CD8-positive, alpha-beta memory T cell (primary cell): ENCODE measurements at regions not wholly inside any gene's neighbourhood (a gene's known extent, or its start where the extent isn't known, plus 50 kb on each side); places are given as distances from the start of the nearest gene placed in this dataset.
A peak's percentile ranks its signal among the peaks of the same experiment; 100 is the strongest.

Source experiments
- CTCF ChIA-PET: fragments of 350-600 bp; sonication (Branson Sonifier 250); formaldehyde crosslinking; loops from one replicate; lab custom pipeline; 2021; ENCODE audit warnings: antibody characterized with exemption; lab: Charles Lee
- POLR2A ChIA-PET: fragments of 350-600 bp; sonication (Branson Sonifier 250); formaldehyde crosslinking; loops from one replicate; lab custom pipeline; 2021; ENCODE audit warnings: antibody characterized with exemption; lab: Charles Lee
- DNase-seq, 5 donors: peaks; one replicate each; pipeline versions ENCODE4 v3.0.0 to v3.0.0-alpha.2; 2020 to 2022; ENCODE audit warnings: mixed read lengths in 1 of 5
- H3K27ac ChIP-seq: one replicate; pipeline ENCODE4 v1.7.0; 2013; ENCODE audit warnings: low read depth, mild to moderate bottlenecking, low read length, moderate library complexity
- H3K27me3 ChIP-seq: 2 replicates; pipeline ENCODE4 v1.7.0; 2013; ENCODE audit warnings: low read length, mild to moderate bottlenecking; ENCODE audit not compliant: insufficient read depth, poor library complexity, severe bottlenecking
- H3K36me3 ChIP-seq: 2 replicates; pipeline ENCODE4 v1.7.0; 2013; ENCODE audit warnings: mild to moderate bottlenecking, low read length, moderate library complexity; ENCODE audit not compliant: insufficient read depth
- H3K4me1 ChIP-seq: 2 replicates; pipeline ENCODE4 v1.7.0; 2013; ENCODE audit warnings: mild to moderate bottlenecking, low read length, moderate library complexity; ENCODE audit not compliant: insufficient read depth
- H3K4me3 ChIP-seq: 2 replicates; pipeline ENCODE4 v1.7.0; 2013; ENCODE audit warnings: mild to moderate bottlenecking, low read length
- H3K9me3 ChIP-seq: 2 replicates; pipeline ENCODE4 v1.7.0; 2013; ENCODE audit warnings: mild to moderate bottlenecking, low read length
- H3K27ac Mint-ChIP-seq, 8 donors: one replicate each; pipeline ENCODE4 v1.8.0; 2020 to 2021; ENCODE audit warnings: mixed read lengths in 8 of 8, mild to moderate bottlenecking in 6 of 8, inconsistent platforms in 3 of 8, moderate library complexity in 3 of 8
- H3K27me3 Mint-ChIP-seq, 2 donors: one replicate each; pipeline ENCODE4 v1.8.0; 2020 to 2021; ENCODE audit warnings: mixed read lengths in 2 of 2, mild to moderate bottlenecking in 1 of 2, moderate library complexity in 1 of 2
- H3K36me3 Mint-ChIP-seq, 3 donors: one replicate each; pipeline ENCODE4 v1.8.0; 2020 to 2021; ENCODE audit warnings: mixed read lengths in 3 of 3, inconsistent platforms in 1 of 3, mild to moderate bottlenecking in 1 of 3
- H3K4me1 Mint-ChIP-seq, 3 donors: one replicate each; pipeline ENCODE4 v1.8.0; 2020 to 2021; ENCODE audit warnings: mixed read lengths in 3 of 3, inconsistent platforms in 1 of 3, mild to moderate bottlenecking in 1 of 3
- H3K4me3 Mint-ChIP-seq, 7 donors: one replicate each; pipeline ENCODE4 v1.8.0; 2020 to 2021; ENCODE audit warnings: mixed read lengths in 7 of 7, mild to moderate bottlenecking in 6 of 7, moderate library complexity in 4 of 7, inconsistent platforms in 2 of 7
- H3K9me3 Mint-ChIP-seq, 5 donors: one replicate each; pipeline ENCODE4 v1.8.0; 2020 to 2022; ENCODE audit warnings: mixed read lengths in 5 of 5, mild to moderate bottlenecking in 3 of 5, moderate library complexity in 2 of 5, inconsistent platforms in 1 of 5

DNA sequence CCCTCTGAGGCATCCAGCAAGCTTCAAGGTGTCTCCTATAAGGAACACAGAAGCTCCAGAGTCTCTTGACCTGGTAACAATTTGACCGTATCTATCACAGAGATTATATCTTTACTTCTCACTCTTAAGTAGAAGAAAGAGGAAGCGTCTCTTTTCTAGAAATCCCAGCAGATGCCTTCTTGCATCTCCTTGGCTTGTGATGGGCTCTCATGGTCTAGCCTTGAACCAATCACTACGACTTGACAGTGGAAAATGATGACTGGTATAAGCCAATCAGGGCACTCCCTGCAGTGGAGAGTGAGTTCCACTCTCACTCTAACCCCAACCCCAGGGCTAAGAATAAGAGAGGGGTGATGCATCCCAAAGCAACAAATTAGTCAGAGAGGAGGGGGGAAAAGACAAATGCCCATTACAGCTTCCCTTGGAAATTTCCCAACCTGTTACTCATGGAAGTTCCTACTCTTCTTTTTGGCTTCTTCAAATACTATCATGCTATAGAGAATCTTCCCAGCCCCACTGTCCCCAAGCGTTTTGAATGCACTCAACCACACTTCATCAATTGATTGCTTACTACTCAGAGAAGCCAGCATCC is 293.5 kb downstream of the MN1 start:
- Mint-ChIP-seq H3K4me1 (no peaks in the 10 kb centered on the region), H3K9me3 (peaks cover 0 to 4% (median 2%) of the 10 kb centered on the region in 5 donors), H3K4me3 (no peak overlapping the region), H3K36me3 (no peaks in the 10 kb centered on the region), H3K27ac (no peak overlapping the region), H3K27me3 (peaks cover 3 to 7% of the 10 kb centered on the region in 2 donors)
- Histone ChIP-seq H3K9me3 (no peaks in the 10 kb centered on the region), H3K36me3 (no peaks in the 10 kb centered on the region), H3K27ac (no peak overlapping the region), H3K4me1 (no peaks in the 10 kb centered on the region), H3K27me3 (no peaks in the 10 kb centered on the region), H3K4me3 (no peak overlapping the region)
- no peak for DNase-seq
- ChIA-PET POLR2A (no interaction called here), CTCF (no interaction called here)

DNA sequence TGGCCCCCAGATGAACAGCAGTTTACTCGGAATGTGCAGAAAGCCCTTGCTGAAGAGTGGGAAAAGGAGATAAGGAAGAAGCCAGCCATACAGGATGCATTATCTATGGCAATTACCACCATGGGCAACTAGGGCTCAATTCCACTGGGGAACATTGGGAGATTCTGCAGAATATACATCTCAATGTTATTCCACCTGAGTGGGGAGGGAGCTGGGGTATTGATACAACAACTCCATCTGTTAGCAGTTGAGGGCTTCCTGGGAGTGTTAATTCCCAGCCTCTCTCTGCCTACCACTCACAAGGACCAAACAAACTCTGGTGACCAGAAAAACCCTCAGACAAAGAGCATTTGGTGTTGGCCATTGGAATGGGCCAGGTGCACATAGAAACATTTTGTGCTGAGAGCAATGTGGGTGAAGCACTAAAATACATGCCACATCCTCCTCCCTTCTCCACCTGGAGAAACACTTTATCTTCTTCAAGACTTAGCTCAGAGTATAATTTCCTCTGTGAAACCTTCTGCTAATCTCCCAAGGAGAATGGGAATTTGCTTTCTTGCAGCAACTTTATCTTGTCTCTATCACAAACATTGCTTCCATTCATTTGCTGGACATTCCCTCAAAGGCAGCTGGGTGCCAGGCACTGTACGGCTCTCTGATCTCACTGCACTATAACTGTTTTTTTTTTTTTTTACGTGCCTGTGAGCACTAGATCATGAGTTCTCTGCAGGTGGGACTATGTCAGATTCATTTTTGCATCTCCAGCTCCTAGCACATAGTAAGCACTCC is 292.2 kb downstream of the MN1 start:
- Mint-ChIP-seq H3K4me3 (no peak overlapping the region), H3K9me3 (peaks cover 0 to 4% (median 0%) of the 10 kb centered on the region in 5 donors), H3K36me3 (no peaks in the 10 kb centered on the region), H3K27ac (no peak overlapping the region), H3K27me3 (peaks cover 3 to 5% of the 10 kb centered on the region in 2 donors), H3K4me1 (no peaks in the 10 kb centered on the region)
- H3K4me3 ChIP-seq: no peak overlapping the region
- ChIA-PET CTCF (no interaction called here), POLR2A (no interaction called here)
- no peaks in the 10 kb centered on the region for H3K36me3 ChIP-seq
- no peaks in the 10 kb centered on the region for H3K27me3 ChIP-seq
- H3K27ac ChIP-seq: no peak overlapping the region
- no peak for DNase-seq
- H3K4me1 ChIP-seq: no peaks in the 10 kb centered on the region
- H3K9me3 ChIP-seq: no peaks in the 10 kb centered on the region

DNA sequence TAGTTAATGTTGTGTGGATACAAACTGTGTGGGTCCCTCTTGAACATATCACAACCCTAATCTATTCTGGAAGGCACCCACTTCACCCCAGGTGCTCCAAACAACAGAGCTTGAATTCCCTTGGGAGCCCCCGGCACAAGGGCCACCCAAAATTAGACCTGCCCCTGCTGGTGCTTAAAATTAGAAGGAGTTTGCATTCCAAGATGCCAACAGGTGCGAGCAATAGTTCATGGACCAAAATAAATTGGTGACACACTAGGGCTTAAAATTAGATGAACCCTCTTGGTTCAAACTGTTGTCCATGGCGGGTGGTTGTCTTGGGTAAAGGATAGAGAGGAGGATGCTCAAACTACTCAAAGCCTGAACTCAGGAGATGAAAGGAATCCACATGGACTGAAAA is 291.5 kb downstream of the MN1 start:
- H3K27me3 Mint-ChIP-seq: peaks cover 3 to 5% of the 10 kb centered on the region in 2 donors
- no peaks in the 10 kb centered on the region for H3K36me3 Mint-ChIP-seq
- Histone ChIP-seq H3K9me3 (no peaks in the 10 kb centered on the region), H3K36me3 (no peaks in the 10 kb centered on the region), H3K4me1 (no peaks in the 10 kb centered on the region), H3K4me3 (no peak overlapping the region), H3K27ac (no peak overlapping the region), H3K27me3 (no peaks in the 10 kb centered on the region)
- POLR2A ChIA-PET: no interaction called here
- no peak for DNase-seq
- H3K4me3 Mint-ChIP-seq: no peak overlapping the region
- CTCF ChIA-PET: no interaction called here
- no peaks in the 10 kb centered on the region for H3K4me1 Mint-ChIP-seq
- H3K9me3 Mint-ChIP-seq: peaks cover 0 to 4% (median 0%) of the 10 kb centered on the region in 5 donors
- no peak overlapping the region for H3K27ac Mint-ChIP-seq

DNA sequence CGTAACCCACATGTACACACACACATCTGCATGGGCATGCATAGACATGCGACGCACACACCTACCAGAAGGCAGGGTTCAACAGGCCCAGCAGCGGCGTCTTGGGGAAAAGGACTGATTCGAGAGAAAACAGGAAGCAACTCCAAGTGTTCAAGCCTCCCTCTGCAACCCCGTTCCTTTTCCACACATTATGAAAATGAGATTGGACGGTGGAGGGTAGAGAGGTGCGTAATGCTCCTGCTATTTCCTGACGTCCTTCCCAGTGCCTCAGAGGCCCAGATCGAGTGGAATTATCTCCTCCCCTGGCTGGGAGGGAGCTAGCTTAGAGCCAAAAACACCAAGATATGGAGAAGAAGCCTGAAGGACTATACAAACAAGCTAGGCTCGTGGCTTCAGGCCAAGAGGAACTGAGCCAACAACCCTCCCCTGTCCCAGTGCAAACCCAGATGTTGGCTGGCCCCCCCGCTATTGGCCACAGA is 289.2 kb downstream of the MN1 start:
- H3K27me3 Mint-ChIP-seq: peaks cover 3 to 6% of the 10 kb centered on the region in 2 donors
- no peaks in the 10 kb centered on the region for H3K4me1 Mint-ChIP-seq
- peaks cover 0 to 4% (median 2%) of the 10 kb centered on the region in 5 donors for H3K9me3 Mint-ChIP-seq

DNA sequence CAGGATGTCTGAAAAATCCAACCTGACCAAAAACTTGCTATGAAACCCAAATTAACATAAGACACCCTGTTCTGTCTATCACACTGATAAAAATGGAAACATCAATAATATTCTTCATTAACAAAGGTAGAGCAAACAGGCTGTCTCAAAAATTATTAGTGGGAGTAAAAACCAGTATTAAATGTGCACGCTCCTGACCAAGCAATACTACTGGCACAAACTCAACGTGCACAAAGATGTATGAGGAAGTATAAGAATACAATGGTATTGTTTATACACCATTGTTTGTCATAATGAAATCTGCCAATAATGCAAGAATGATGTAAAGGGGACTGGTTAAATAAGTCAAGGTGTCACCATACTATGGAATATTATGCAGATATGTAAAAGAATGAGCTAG is 288.5 kb downstream of the MN1 start:
- Mint-ChIP-seq H3K4me3 (no peak overlapping the region), H3K36me3 (no peaks in the 10 kb centered on the region), H3K9me3 (peaks cover 0 to 4% (median 2%) of the 10 kb centered on the region in 5 donors), H3K27ac (peak overlapping the region in 1 of 8 donors; percentile 64), H3K4me1 (no peaks in the 10 kb centered on the region), H3K27me3 (peaks cover 3 to 6% of the 10 kb centered on the region in 2 donors)
- H3K27me3 ChIP-seq: no peaks in the 10 kb centered on the region
- CTCF ChIA-PET: no interaction called here
- no peaks in the 10 kb centered on the region for H3K4me1 ChIP-seq
- H3K36me3 ChIP-seq: no peaks in the 10 kb centered on the region
- H3K4me3 ChIP-seq: no peak overlapping the region
- H3K9me3 ChIP-seq: no peaks in the 10 kb centered on the region
- POLR2A ChIA-PET: no interaction called here
- no peak for DNase-seq
- no peak overlapping the region for H3K27ac ChIP-seq

More for the DNA sequence above, 289.2 kb downstream of the MN1 start:
- H3K4me3 ChIP-seq: no peak overlapping the region
- no peaks in the 10 kb centered on the region for H3K27me3 ChIP-seq
- no peaks in the 10 kb centered on the region for H3K36me3 ChIP-seq
- H3K27ac ChIP-seq: no peak overlapping the region
- no peaks in the 10 kb centered on the region for H3K4me1 ChIP-seq
- ChIA-PET CTCF (interaction anchor here (0.6 kb wide), 1 partner anchor 86 kb away, joined by 3 read pairs; no protein-coding TSS in a partner anchor), POLR2A (no interaction called here)
- H3K27ac Mint-ChIP-seq: no peak overlapping the region
- H3K9me3 ChIP-seq: no peaks in the 10 kb centered on the region
- H3K36me3 Mint-ChIP-seq: no peaks in the 10 kb centered on the region
- no peak for DNase-seq
- no peak overlapping the region for H3K4me3 Mint-ChIP-seq

DNA sequence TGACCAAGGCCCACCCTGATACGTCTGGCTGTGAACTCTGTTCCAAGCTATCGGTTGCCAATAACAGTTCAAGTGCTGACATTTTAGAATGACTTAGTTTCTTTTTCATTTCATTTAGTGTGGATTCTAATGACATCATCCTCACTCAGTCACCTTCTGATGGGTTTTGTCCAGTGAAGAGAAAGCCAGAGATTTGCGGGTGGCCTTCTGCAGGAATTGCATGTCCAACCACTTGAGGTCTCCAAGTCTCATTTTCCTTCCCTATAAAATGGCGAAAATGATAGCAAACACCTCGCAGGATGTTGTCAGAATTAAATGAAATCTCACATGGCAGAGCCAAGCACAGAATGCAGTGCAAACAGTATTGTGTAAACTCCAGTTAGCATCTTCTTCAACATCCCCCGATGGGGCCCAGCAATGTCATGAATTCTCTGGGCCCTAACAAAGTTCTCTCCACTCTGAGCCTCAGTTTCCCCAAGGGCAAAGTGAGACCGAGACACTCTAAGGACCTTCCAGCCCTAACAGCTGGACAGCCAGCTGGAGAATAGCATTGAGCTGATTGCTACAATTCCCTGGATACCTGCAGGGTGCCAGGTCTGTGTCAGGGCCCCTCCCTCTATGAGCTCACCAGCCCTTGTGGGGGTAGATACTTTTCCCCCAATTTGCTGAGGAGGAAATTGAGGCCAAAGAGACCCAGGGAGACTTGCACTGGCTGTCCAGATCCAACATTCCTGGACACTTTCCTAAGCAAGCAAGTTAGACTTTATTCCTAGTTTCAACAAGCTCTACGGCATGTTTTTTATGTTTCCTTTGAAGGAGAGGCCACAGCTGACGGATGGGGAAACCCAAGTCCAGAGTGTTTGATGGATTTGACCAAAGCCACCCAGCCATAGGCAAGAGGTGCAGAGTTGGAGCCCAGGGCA is 286.7 kb downstream of the MN1 start:
- CTCF ChIA-PET: no interaction called here
- no peaks in the 10 kb centered on the region for H3K4me1 Mint-ChIP-seq

DNA sequence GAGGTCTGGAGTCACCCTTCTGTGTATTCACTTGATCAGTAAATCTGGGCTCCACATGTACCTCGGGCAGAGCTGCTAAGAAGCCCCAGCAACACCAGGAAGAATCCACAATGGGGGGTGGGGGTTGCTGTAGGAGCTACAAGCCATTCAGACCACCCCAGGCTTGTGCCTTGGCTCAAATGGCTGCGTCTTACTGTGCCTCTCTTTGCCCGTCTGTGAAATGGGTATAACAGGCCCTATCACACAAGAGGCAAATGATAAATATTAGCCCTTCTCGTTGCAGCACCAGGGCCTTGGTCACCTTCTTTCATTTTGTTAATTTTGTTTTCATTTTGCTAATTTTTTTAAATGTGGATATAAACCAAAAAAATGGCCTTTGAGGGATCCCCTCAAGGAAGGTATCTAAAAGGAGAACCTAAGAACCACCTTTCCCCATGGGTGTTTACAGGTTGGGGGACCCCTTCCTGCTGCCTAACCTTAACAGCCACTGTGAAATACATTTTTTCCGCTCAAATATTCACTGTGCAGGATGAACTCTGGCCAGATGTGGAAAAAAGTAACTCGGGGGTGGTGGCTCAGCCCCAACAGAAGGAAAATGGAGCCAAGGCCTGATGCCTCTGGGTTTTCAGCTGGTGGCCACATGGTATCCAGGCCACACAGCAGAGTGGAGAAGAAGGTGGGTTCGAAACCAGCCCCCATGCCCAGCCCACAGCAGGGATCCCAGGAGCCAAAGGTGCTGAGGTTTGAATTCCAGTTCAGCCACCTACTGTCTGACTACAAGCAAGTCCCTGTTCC is 284.0 kb downstream of the MN1 start:
- POLR2A ChIA-PET: no interaction called here
- no peak overlapping the region for H3K4me3 Mint-ChIP-seq
- H3K9me3 Mint-ChIP-seq: peaks cover 0 to 2% (median 0%) of the 10 kb centered on the region in 5 donors

More for the DNA sequence above, 286.7 kb downstream of the MN1 start:
- Mint-ChIP-seq H3K9me3 (peaks cover 0 to 4% (median 0%) of the 10 kb centered on the region in 5 donors), H3K27ac (no peak overlapping the region), H3K27me3 (peaks cover 0 to 3% of the 10 kb centered on the region in 2 donors), H3K4me3 (no peak overlapping the region), H3K36me3 (no peaks in the 10 kb centered on the region)
- no peaks in the 10 kb centered on the region for H3K27me3 ChIP-seq
- H3K4me3 ChIP-seq: no peak overlapping the region
- no peaks in the 10 kb centered on the region for H3K9me3 ChIP-seq
- H3K4me1 ChIP-seq: no peaks in the 10 kb centered on the region
- H3K27ac ChIP-seq: no peak overlapping the region
- no peak for DNase-seq
- POLR2A ChIA-PET: no interaction called here
- no peaks in the 10 kb centered on the region for H3K36me3 ChIP-seq

More for the DNA sequence above, 284.0 kb downstream of the MN1 start:
- Histone ChIP-seq H3K9me3 (no peaks in the 10 kb centered on the region), H3K27me3 (no peaks in the 10 kb centered on the region), H3K36me3 (no peaks in the 10 kb centered on the region), H3K27ac (no peak overlapping the region), H3K4me3 (no peak overlapping the region), H3K4me1 (no peaks in the 10 kb centered on the region)
- H3K4me1 Mint-ChIP-seq: no peaks in the 10 kb centered on the region
- H3K27ac Mint-ChIP-seq: no peak overlapping the region
- H3K27me3 Mint-ChIP-seq: peaks cover 0 to 1% of the 10 kb centered on the region in 2 donors
- CTCF ChIA-PET: no interaction called here
- DNase-seq: no peak
- H3K36me3 Mint-ChIP-seq: no peaks in the 10 kb centered on the region
